Fibroblast of villous mesenchyme (primary cell): ENCODE measurements at regions not wholly inside any gene's neighbourhood (a gene's known extent, or its start where the extent isn't known, plus 50 kb on each side); places are given as distances from the start of the nearest gene placed in this dataset.

Experiments
- DNase-seq: peaks from one replicate; pipeline ENCODE4 v3.0.0-alpha.2; 2010; ENCODE audit warnings: low read depth
- H3K4me3 ChIP-seq: 2 replicates; pipeline ENCODE4 v1.5.1; 2011; ENCODE audit warnings: low read depth, mild to moderate bottlenecking, low read length
- CTCF ChIP-seq: IDR thresholded peaks from 2 replicates; pipeline ENCODE4 v1.5.1; 2012; ENCODE audit warnings: low read depth, mild to moderate bottlenecking, low read length; ENCODE audit not compliant: insufficient read depth

- DNase-seq = no peak
- TF ChIP-seq CTCF = no peak
- H3K4me3 ChIP-seq = no peak overlapping the region
Measured at GRCh38 chr12:87870493-87871460, 158.4 kb downstream of the C12orf50 start.

GRCh38 chr12:87870061-87870460 lies 159.1 kb downstream of the C12orf50 start:
- peak; percentile 3 for DNase-seq
- no peak overlapping the region for H3K4me3 ChIP-seq
- TF ChIP-seq CTCF = no peak

GRCh38 chr12:87866578-87867292 lies 162.5 kb downstream of the C12orf50 start:
- DNase-seq = peak; percentile 8
- peak; percentile 54 for TF ChIP-seq CTCF
- no peak overlapping the region for H3K4me3 ChIP-seq

- no peak for DNase-seq
- H3K4me3 ChIP-seq = no peak overlapping the region
- TF ChIP-seq CTCF = no peak
Measured at GRCh38 chr12:87861791-87862190, 167.4 kb downstream of the C12orf50 start.

- DNase-seq = no peak
- TF ChIP-seq CTCF = no peak
- H3K4me3 ChIP-seq = no peak overlapping the region
Measured at GRCh38 chr12:87853448-87854003, 175.7 kb downstream of the C12orf50 start.

GRCh38 chr12:87849074-87849473 lies 180.1 kb downstream of the C12orf50 start:
- H3K4me3 ChIP-seq = no peak overlapping the region
- no peak for DNase-seq
- no peak for TF ChIP-seq CTCF
